IPS-15b (cell line): ENCODE measurements at regions not wholly inside any gene's neighbourhood (a gene's known extent, or its start where the extent isn't known, plus 50 kb on each side); places are given as distances from the start of the nearest gene placed in this dataset.

Experiments
- H3K27me3 ChIP-seq: one replicate; pipeline ENCODE4 v1.6.1; 2013; ENCODE audit warnings: low read length; ENCODE audit not compliant: control insufficient read depth, insufficient read depth
- H3K36me3 ChIP-seq: one replicate; pipeline ENCODE4 v1.6.1; 2013; ENCODE audit warnings: low read length; ENCODE audit not compliant: control insufficient read depth, insufficient read depth
- H3K4me1 ChIP-seq: one replicate; pipeline ENCODE4 v1.6.1; 2013; ENCODE audit warnings: mild to moderate bottlenecking, low read length; ENCODE audit not compliant: control insufficient read depth, insufficient read depth
- H3K4me3 ChIP-seq: one replicate; pipeline ENCODE4 v1.5.1; 2013; ENCODE audit warnings: low read depth, low read length
- H3K9ac ChIP-seq: one replicate; pipeline ENCODE4 v1.6.1; 2013; ENCODE audit warnings: low read depth, mild to moderate bottlenecking, low read length
- H3K9me3 ChIP-seq: one replicate; pipeline ENCODE4 v1.6.1; 2013; ENCODE audit warnings: mild to moderate bottlenecking, low read length; ENCODE audit not compliant: control insufficient read depth, insufficient read depth

DNA sequence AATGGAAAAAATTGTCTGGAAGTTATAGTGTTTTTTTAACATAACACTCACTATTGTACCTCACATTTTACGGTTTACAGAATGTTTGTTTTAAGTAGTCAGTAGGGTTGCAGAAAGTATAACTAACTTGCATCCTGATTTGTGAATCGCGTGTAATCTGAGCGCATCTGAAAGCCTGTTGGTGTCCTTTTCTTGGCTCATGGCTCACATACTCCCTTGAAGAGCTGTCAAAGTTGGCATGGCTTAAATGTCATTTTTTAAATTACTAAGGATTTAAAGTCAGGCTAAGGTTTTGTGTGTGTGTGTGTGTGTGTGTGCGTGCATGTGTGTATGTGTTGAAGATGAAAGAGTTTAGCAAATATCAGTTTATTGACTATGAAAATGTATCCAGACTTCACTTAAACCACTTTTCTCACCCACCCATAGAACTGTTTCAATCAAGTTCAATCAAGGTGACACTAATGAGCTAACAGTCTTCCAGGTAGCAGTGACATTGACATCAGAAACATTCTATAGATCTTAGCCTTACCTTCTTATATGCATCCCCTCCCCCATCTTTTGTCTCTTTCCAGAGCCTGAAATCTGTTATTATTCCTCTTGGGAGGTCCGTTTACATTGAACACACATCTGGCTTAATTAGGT is 480.4 kb upstream of the SGCG start:
- Histone ChIP-seq H3K9ac (no peak overlapping the region), H3K4me3 (no peak overlapping the region), H3K9me3 (no peaks in the 10 kb centered on the region)

DNA sequence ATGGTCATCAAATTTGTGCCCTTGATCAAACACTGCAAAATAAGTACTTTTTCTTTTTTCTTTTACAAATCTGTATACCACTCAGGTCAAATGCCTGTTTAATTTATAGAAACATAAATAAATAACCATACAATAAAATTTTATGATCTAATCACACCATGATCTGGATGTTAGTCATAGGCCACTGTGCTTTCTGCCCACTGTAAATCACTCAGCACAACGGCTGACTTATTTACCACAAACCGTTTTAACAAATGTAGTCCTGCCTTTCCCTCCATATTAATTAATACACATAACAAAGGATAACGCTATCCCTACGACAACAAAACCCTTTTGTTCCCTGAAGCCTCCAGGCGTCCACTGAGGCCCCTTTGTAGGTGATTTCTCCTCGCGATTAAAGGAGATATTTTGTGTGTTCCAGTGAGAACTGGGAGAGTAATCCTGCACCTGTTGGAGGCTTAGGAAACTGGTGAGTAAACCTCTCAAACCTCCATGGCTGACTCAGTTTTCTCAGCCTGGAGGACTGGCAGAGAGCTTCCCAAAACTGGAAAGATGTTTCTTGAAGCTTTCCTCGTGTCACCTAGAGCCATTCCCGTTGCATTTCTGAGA is 477.1 kb upstream of the SGCG start:
- Histone ChIP-seq H3K4me1 (no peaks in the 10 kb centered on the region), H3K36me3 (no peaks in the 10 kb centered on the region), H3K9me3 (no peaks in the 10 kb centered on the region), H3K9ac (no peak overlapping the region), H3K27me3 (no peaks in the 10 kb centered on the region), H3K4me3 (no peak overlapping the region)

More for the DNA sequence above, 480.4 kb upstream of the SGCG start:
- no peaks in the 10 kb centered on the region for H3K27me3 ChIP-seq
- H3K4me1 ChIP-seq: no peaks in the 10 kb centered on the region
- no peaks in the 10 kb centered on the region for H3K36me3 ChIP-seq

DNA sequence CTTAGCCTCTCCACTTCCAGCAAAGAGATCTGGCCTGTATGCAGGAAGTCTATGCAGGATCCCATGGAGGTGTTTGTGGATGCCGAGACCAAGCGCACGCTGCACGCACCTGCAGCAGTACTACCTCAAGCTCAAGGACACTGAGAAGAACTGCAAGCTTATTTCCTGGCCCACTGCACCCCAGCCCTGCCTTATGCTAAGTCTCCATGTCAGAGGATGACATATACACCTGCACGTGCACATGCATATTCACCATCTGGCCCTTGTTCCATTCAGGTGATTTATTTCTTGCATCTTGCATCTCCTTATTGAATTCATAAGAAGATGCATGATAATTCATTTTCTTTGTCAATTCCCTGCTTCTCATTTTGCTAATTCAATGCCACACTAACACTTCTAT is 472.8 kb upstream of the SGCG start:
- no peaks in the 10 kb centered on the region for H3K4me1 ChIP-seq
- no peaks in the 10 kb centered on the region for H3K9me3 ChIP-seq
- H3K36me3 ChIP-seq: no peaks in the 10 kb centered on the region
- no peak overlapping the region for H3K9ac ChIP-seq
- no peaks in the 10 kb centered on the region for H3K27me3 ChIP-seq
- H3K4me3 ChIP-seq: no peak overlapping the region

DNA sequence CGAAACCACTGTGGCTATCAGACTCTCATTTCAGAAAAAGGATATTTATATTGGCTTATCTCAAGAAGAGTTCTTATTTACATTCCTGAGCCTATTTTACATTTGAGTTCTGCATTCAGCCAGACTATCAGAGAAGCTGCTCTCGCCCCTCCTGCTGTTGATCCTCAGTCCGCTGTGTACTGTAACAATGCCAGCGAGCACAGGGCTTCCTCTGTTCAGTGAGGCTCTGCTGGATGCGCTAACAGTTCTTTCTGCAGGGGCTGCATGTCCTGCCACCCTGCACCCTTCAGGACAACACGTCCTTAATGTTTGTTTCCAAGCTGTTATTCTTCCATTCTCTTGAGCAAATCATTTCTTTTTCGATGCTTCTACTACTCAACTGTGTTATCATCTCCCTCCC is 463.7 kb upstream of the SGCG start:
- Histone ChIP-seq H3K4me3 (no peak overlapping the region), H3K4me1 (no peaks in the 10 kb centered on the region), H3K27me3 (no peaks in the 10 kb centered on the region), H3K36me3 (no peaks in the 10 kb centered on the region), H3K9me3 (no peaks in the 10 kb centered on the region), H3K9ac (no peak overlapping the region)

DNA sequence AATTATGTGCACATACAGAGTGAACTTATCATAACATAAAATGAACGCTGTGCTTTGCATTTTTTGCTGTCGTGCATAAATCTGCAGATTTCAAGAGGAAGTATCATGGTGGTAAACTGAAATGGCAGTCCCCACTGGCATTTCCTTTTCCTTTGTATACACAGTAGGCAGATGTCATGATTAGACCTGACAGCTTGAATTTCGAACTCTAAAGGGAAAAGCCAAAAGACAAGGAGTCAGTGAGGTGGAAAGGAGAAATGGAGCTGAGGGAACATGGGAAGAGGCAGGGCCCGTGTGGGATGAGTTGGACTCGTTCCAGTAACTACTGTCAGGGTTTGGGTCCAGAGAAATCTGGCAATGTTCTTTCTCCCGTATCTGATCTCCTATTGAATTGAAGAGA is 454.1 kb upstream of the SGCG start:
- H3K4me1 ChIP-seq: no peaks in the 10 kb centered on the region
- no peaks in the 10 kb centered on the region for H3K9me3 ChIP-seq
- no peaks in the 10 kb centered on the region for H3K36me3 ChIP-seq
- H3K27me3 ChIP-seq: no peaks in the 10 kb centered on the region
- no peak overlapping the region for H3K4me3 ChIP-seq
- H3K9ac ChIP-seq: no peak overlapping the region

DNA sequence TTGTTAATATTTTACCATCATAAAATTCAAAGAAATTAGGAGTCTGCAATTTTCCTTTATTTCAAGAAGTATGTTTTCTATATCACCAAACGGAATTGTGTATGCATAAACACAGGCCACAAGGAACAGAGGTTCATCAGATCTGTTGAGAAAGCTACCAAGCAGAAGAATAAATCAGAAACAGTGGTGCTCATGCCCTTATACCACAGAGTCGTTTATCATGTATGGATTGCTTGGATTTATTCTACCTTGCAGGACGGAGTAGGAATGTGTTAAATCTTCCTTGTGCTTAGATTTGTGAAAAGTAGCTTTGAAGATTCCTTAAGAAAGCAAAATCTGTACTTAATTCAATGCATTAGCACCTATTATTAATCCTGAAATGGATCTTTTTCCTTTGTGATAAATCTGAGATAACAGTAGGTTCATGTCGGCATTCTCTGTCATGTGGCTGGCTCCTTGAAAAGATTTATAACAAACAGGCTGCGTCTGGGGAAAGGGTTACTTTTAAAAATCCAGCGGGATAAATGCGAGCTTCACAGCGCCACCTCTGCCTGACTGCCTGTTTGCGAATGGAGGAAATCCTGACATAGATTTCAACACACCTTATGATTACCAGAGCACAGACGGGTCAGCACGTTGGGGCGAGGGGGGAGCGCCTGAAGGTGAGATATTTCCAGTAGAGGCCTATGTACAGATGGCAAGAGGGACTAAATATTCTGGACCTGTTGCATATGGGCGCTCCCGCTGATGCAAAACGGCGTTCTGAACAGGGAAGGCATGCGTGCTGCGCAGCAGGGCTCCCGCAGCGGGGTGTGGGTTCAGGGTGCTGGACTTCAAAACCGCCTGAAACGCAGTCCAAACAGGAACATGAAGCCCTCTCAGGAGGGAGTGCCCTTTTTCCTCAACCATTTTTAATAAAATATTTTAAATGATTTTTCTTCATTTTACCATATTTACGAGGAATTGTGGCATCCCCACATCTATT is 445.5 kb upstream of the SGCG start:
- Histone ChIP-seq H3K4me1 (no peaks in the 10 kb centered on the region), H3K9me3 (no peaks in the 10 kb centered on the region), H3K36me3 (no peaks in the 10 kb centered on the region), H3K9ac (no peak overlapping the region), H3K27me3 (no peaks in the 10 kb centered on the region), H3K4me3 (no peak overlapping the region)

DNA sequence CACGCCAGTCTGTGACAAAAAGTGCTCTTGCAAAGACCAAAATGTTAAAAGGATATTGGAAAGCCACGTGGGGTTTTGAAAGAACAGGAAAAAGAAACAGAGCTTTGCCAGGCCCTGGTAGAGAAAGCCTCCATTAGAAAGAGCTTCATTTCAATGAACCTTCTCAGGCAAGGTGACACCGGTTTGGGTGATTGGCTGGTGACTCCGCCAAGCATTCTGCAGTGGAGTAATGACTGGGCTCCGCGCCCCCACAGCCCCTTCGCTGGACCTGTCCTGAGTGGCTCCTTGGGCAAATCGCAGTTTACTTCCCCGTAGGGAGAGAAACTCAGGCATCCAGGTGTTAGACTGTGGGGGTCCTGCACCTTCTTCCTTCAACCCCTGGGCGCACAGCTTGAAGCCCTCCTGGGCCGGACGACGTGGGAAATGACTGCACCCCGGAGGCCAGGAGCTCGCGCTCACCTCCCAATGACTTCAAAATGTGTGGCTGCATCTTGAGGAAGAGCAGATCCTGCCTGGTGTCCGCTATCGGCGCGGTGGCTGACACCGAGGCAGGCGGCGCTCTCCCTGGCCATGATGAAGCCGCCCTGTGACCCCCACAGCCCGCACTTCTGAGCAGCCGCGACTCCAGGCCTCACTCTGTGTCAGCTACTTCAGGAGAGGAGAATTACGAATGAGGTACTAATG is 444.6 kb upstream of the SGCG start:
- peak overlapping the region; percentile 20 for H3K9ac ChIP-seq
- H3K9me3 ChIP-seq: no peaks in the 10 kb centered on the region
- H3K27me3 ChIP-seq: no peaks in the 10 kb centered on the region
- no peaks in the 10 kb centered on the region for H3K4me1 ChIP-seq
- no peaks in the 10 kb centered on the region for H3K36me3 ChIP-seq
- peak overlapping the region; percentile 7 for H3K4me3 ChIP-seq

DNA sequence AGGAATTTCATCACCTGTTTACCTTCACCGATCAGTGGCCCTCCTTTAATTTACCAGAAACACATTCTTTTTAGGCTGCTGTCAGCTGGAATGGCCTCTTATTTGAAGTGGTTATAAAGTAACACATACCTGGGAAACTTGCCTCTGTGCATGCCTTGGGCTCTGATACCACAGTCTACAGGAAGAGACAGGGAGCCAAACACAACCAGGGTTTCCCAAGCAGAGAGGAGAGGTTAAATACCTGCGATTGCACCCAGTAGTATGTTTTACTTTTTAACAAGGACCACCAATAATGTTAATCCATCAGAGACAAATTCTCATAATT is 444.0 kb upstream of the SGCG start:
- no peak overlapping the region for H3K9ac ChIP-seq
- H3K4me3 ChIP-seq: peak overlapping the region; percentile 7
- H3K27me3 ChIP-seq: no peaks in the 10 kb centered on the region
- H3K4me1 ChIP-seq: no peaks in the 10 kb centered on the region
- H3K9me3 ChIP-seq: no peaks in the 10 kb centered on the region
- no peaks in the 10 kb centered on the region for H3K36me3 ChIP-seq

DNA sequence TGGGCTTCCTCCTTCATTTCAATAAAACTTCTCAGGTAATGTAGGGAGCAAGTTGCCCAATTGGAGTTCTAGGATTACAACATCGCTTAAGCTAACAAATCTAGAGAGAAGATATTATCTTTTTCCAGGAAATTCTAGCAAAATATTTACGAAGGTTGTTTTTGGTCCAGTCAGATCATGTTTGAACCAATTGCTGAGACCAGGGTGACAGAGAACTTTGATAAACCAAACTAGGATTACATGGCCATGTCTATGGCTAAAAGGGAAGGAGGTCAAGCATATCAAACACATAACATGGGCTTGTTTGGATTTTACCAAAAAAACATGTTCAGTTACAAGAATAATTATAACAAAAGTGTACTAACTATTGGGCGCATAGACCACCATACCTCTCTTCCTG is 442.4 kb upstream of the SGCG start:
- H3K36me3 ChIP-seq: no peaks in the 10 kb centered on the region
- H3K9ac ChIP-seq: no peak overlapping the region
- no peaks in the 10 kb centered on the region for H3K27me3 ChIP-seq
- H3K9me3 ChIP-seq: no peaks in the 10 kb centered on the region
- no peaks in the 10 kb centered on the region for H3K4me1 ChIP-seq
- H3K4me3 ChIP-seq: no peak overlapping the region

DNA sequence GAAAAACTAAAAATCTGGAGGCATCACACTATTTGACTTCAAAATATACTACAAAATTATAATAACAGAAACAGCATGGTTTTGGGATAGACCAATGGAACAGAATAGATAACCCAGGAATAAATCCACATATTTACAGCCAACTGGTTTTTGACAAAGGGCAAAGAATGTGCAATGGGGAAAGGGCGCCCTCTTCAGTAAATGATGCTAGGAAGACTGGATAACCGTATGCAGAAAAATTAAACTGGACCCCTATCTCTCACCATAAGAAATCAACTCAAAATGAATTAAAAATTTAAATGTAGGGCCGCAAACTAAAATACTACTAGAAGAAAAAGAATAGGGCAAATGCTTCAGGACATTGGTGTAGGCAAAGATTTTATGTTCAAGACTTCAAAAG is 440.5 kb upstream of the SGCG start:
- Histone ChIP-seq H3K4me3 (no peak overlapping the region), H3K9me3 (no peaks in the 10 kb centered on the region), H3K9ac (no peak overlapping the region), H3K4me1 (no peaks in the 10 kb centered on the region), H3K36me3 (no peaks in the 10 kb centered on the region), H3K27me3 (no peaks in the 10 kb centered on the region)

DNA sequence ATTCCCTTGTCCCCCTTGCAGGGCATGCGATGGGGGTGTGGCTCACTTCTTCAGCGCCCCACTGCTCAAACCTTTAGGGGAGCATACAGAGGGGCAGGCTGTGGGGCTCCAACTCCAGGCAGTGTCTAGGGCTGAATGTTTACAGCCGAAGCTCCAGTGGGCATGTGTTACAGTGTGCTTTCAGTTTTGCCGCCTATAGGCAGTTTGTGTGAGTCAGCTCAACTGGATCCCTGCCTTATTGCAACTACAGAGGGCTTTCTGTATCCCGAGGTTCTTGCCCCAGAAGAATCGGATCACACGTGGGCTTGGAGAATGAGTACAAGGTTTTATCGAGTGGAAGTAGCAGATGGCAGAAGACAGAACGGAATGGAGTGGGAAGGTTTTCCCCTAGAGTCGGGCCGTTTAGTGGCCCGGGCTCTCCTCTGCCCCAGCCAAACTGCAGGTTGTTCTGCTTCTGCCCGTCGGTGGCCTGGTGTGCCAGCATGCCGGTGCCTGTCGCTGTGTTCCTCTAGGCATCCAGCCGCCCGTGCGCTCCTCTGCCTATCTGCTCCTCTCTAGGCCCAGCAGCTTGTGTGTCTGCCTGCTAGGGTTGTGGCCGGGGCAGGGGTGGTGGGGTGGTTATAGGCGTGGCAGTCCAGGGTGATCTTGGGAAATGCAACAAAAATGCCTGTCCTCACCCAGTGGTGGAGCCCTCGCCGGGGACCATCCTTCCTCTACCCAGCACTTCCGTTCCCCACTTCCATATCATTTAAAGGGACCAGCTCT is 435.9 kb upstream of the SGCG start:
- no peaks in the 10 kb centered on the region for H3K4me1 ChIP-seq
- H3K4me3 ChIP-seq: no peak overlapping the region
- no peaks in the 10 kb centered on the region for H3K36me3 ChIP-seq
- no peak overlapping the region for H3K9ac ChIP-seq
- H3K27me3 ChIP-seq: no peaks in the 10 kb centered on the region
- no peaks in the 10 kb centered on the region for H3K9me3 ChIP-seq
